ENCODE measurements at regions not wholly inside any gene's neighbourhood (a gene's known extent, or its start where the extent isn't known, plus 50 kb on each side); places are given as distances from the start of the nearest gene placed in this dataset.

DNA sequence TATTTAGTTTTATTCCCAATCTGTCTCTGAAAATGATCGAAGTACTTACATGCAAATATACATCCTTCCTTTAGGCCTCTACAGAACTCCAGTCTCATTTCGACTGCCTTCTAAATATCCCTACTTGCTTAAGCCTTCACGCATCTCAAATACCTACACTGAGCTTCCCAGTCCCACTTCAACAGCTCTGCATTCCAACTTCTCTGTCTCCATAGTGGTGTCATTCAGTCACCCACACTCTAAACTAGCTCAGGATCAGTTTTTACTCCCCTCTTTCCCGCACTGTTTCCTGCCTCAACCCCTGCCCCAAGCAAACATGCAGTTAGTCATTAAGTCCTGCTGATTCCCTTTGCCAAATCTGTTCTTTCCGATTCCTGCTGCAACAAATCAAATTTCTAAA, 91.8 kb upstream of the PREP start:
- TF ChIP-seq POLR2A (IDR thresholded peaks at IDR 0.05; ENCODE audit: low read length), result no peak
- TF ChIP-seq TP53 (CRISPR knock-in tag; IDR thresholded peaks at IDR 0.05), result no peak
- TF ChIP-seq, protein P1, sequence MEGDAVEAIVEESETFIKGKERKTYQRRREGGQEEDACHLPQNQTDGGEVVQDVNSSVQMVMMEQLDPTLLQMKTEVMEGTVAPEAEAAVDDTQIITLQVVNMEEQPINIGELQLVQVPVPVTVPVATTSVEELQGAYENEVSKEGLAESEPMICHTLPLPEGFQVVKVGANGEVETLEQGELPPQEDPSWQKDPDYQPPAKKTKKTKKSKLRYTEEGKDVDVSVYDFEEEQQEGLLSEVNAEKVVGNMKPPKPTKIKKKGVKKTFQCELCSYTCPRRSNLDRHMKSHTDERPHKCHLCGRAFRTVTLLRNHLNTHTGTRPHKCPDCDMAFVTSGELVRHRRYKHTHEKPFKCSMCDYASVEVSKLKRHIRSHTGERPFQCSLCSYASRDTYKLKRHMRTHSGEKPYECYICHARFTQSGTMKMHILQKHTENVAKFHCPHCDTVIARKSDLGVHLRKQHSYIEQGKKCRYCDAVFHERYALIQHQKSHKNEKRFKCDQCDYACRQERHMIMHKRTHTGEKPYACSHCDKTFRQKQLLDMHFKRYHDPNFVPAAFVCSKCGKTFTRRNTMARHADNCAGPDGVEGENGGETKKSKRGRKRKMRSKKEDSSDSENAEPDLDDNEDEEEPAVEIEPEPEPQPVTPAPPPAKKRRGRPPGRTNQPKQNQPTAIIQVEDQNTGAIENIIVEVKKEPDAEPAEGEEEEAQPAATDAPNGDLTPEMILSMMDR (IDR thresholded peaks at IDR 0.05), result no peak
- TF ChIP-seq RFX5 (IDR thresholded peaks at IDR 0.05), result no peak
- TF ChIP-seq KDM1A (IDR thresholded peaks at IDR 0.05; ENCODE audit: low read depth), result no peak
- no peak for TF ChIP-seq CBX2 (IDR thresholded peaks at IDR 0.05; ENCODE audit: borderline replicate concordance, low read depth)
- no peak for TF ChIP-seq BHLHE40 (IDR thresholded peaks at IDR 0.05; ENCODE audit: low read depth, low read length)
- TF ChIP-seq, protein P2, sequence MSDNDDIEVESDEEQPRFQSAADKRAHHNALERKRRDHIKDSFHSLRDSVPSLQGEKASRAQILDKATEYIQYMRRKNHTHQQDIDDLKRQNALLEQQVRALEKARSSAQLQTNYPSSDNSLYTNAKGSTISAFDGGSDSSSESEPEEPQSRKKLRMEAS (IDR thresholded peaks at IDR 0.05), result no peak
- TF ChIP-seq KDM5A (IDR thresholded peaks at IDR 0.05), result no peak
- no peak for TF ChIP-seq JUN (IDR thresholded peaks at IDR 0.05)
- no peak for TF ChIP-seq RNF2 (IDR thresholded peaks at IDR 0.05; ENCODE audit: borderline replicate concordance, low read depth)
- TF ChIP-seq POLR2AphosphoS2 (conservative IDR thresholded peaks at IDR 0.05; ENCODE audit: low read length), result no peak
- TF ChIP-seq, protein P3, sequence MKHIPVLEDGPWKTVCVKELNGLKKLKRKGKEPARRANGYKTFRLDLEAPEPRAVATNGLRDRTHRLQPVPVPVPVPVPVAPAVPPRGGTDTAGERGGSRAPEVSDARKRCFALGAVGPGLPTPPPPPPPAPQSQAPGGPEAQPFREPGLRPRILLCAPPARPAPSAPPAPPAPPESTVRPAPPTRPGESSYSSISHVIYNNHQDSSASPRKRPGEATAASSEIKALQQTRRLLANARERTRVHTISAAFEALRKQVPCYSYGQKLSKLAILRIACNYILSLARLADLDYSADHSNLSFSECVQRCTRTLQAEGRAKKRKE (CRISPR knock-in tag; IDR thresholded peaks at IDR 0.05; ENCODE audit: low read depth), result no peak
